ENCODE measurements at regions not wholly inside any gene's neighbourhood (a gene's known extent, or its start where the extent isn't known, plus 50 kb on each side); places are given as distances from the start of the nearest gene placed in this dataset.

DNA sequence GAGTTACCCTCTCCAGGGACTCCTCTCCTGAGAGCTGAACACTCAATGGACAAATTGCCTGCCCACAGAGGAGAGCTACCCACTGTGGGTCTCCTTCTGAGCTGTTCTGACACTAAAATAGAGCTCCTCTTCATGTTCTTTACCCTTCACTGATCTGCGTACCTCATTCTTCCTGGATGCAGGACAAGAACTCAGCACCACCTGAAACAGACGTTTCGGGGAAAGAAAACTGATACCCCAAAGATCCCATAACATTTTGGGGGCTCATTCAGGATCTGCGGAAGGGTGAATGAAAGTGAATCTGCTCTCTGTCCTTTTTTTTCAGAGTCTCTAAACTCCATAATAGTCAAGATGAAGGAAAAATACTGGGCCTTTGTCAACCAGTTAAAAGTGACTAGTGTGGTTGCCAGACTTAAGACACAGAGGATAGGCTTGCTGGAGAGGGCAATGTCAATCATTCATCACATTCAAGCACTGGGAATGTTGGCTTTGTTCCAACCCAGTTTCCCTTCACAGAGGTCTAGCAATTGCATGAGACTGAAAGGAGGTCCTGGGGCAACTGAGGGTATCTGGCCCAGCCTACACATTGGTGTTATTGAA, 136.7 kb upstream of the SLITRK6 start:
- no peak overlapping the region for H3K56ac ChIP-seq (ENCODE audit: extremely low read depth, insufficient read depth, low read length)
- no peak overlapping the region for H3K4me3 ChIP-seq (ENCODE audit: insufficient read depth, low read depth, low read length)
- peaks cover 10% of the 10 kb centered on the region for H3K9me3 ChIP-seq (ENCODE audit: control insufficient read depth, insufficient read depth, low read length)
- no peak overlapping the region for H2BK5ac ChIP-seq (ENCODE audit: low read depth, low read length, poor library complexity, severe bottlenecking)
- ChIA-PET CTCF (no interaction called here), POLR2A (ENCODE audit: unreplicated experiment) (no interaction called here)
- no peak overlapping the region for H3K4me2 ChIP-seq (ENCODE audit: low read depth, low read length)
- no peak overlapping the region for H4K8ac ChIP-seq (ENCODE audit: low read depth in 2 of 2, low read length in 2 of 2)
- H2AFZ ChIP-seq (replicated peaks; ENCODE audit: low read length, poor library complexity) = no peak overlapping the region
- no peak overlapping the region for H2BK15ac ChIP-seq (ENCODE audit: low read depth, low read length)
- H3K18ac ChIP-seq (ENCODE audit: low read depth, low read length) = no peak overlapping the region
- H3K9me1 ChIP-seq (ENCODE audit: insufficient read depth, low read length) = no peaks in the 10 kb centered on the region
- H2AK5ac ChIP-seq (ENCODE audit: low read depth, low read length) = no peak overlapping the region
- H3K79me1 ChIP-seq (ENCODE audit: low read depth in 1 of 2, low read length in 2 of 2) = no peaks in the 10 kb centered on the region
- no peak overlapping the region for H3K23ac ChIP-seq (ENCODE audit: low read depth, low read length)
- H4K5ac ChIP-seq (ENCODE audit: low read depth, low read length) = no peak overlapping the region
- ATAC-seq (ENCODE audit: low read depth) = no peak
- H4K20me1 ChIP-seq (ENCODE audit: insufficient read depth, low read length) = no peaks in the 10 kb centered on the region
- 0% methylated on average over 1 of the region's 4 CpGs; no CpG with 5 or more reads in 1 of the 2 experiments for WGBS, 2 experiments (ENCODE audit: extremely low coverage in 2 of 2, insufficient read length in 1 of 2)
- BruUV-seq (replicated peaks) = no TSS peak
- no peak overlapping the region for H2BK120ac ChIP-seq (ENCODE audit: low read depth, low read length)
- H4K91ac ChIP-seq (ENCODE audit: insufficient read depth, low read depth, low read length) = no peak overlapping the region
- no peak overlapping the region for H3K4ac ChIP-seq (ENCODE audit: low read depth, low read length)
- no peaks in the 10 kb centered on the region for H3K4me1 ChIP-seq (ENCODE audit: control insufficient read depth, insufficient read depth, low read length)
- TF ChIP-seq MXI1 (IDR thresholded peaks at IDR 0.05; ENCODE audit: borderline replicate concordance, low read depth, low read length) (no peak), NFE2L2 (IDR thresholded peaks at IDR 0.05; ENCODE audit: low read depth, low read length) (no peak), SMC3 (IDR thresholded peaks at IDR 0.05; ENCODE audit: low read depth, low read length) (no peak), MAFK (IDR thresholded peaks at IDR 0.05; ENCODE audit: low read depth, low read length) (no peak), BHLHE40 (IDR thresholded peaks at IDR 0.05; ENCODE audit: low read depth, low read length) (no peak), MAZ (IDR thresholded peaks at IDR 0.05; ENCODE audit: borderline replicate concordance, low read depth, low read length) (no peak), FOS (IDR thresholded peaks at IDR 0.05; ENCODE audit: low read depth, low read length) (no peak), RAD21 (IDR thresholded peaks at IDR 0.05; ENCODE audit: low read length) (no peak), RFX5 (IDR thresholded peaks at IDR 0.05; ENCODE audit: low read depth, low read length) (no peak), CHD1 (IDR thresholded peaks at IDR 0.05; ENCODE audit: low read depth, low read length) (no peak), RCOR1 (IDR thresholded peaks at IDR 0.05; ENCODE audit: insufficient replicate concordance, low read length) (no peak), POLR2A (IDR thresholded peaks at IDR 0.05; ENCODE audit: low read depth, low read length) (no peak)
- TF ChIP-seq, protein P1, sequence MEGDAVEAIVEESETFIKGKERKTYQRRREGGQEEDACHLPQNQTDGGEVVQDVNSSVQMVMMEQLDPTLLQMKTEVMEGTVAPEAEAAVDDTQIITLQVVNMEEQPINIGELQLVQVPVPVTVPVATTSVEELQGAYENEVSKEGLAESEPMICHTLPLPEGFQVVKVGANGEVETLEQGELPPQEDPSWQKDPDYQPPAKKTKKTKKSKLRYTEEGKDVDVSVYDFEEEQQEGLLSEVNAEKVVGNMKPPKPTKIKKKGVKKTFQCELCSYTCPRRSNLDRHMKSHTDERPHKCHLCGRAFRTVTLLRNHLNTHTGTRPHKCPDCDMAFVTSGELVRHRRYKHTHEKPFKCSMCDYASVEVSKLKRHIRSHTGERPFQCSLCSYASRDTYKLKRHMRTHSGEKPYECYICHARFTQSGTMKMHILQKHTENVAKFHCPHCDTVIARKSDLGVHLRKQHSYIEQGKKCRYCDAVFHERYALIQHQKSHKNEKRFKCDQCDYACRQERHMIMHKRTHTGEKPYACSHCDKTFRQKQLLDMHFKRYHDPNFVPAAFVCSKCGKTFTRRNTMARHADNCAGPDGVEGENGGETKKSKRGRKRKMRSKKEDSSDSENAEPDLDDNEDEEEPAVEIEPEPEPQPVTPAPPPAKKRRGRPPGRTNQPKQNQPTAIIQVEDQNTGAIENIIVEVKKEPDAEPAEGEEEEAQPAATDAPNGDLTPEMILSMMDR (conservative IDR thresholded peaks at IDR 0.05; ENCODE audit: low read depth, low read length) = no peak
- TF ChIP-seq, protein P2, sequence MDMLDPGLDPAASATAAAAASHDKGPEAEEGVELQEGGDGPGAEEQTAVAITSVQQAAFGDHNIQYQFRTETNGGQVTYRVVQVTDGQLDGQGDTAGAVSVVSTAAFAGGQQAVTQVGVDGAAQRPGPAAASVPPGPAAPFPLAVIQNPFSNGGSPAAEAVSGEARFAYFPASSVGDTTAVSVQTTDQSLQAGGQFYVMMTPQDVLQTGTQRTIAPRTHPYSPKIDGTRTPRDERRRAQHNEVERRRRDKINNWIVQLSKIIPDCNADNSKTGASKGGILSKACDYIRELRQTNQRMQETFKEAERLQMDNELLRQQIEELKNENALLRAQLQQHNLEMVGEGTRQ (IDR thresholded peaks at IDR 0.05; ENCODE audit: low read depth, low read length) = no peak
- TF ChIP-seq, protein P3, sequence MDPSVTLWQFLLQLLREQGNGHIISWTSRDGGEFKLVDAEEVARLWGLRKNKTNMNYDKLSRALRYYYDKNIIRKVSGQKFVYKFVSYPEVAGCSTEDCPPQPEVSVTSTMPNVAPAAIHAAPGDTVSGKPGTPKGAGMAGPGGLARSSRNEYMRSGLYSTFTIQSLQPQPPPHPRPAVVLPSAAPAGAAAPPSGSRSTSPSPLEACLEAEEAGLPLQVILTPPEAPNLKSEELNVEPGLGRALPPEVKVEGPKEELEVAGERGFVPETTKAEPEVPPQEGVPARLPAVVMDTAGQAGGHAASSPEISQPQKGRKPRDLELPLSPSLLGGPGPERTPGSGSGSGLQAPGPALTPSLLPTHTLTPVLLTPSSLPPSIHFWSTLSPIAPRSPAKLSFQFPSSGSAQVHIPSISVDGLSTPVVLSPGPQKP (IDR thresholded peaks at IDR 0.05; ENCODE audit: borderline replicate concordance, low read depth, low read length) = no peak
- dilution Hi-C loops (cut with HindIII; ENCODE audit: low sequenced_read_pairs, unreplicated experiment) (no loop called here), intact Hi-C loops (cut with micrococcal nuclease) (no loop called here), in situ Hi-C loops (cut with MboI; ENCODE audit: low sequenced_read_pairs) (no loop called here)
- H2AK9ac ChIP-seq (replicated peaks; ENCODE audit: low read depth, low read length, poor library complexity) = no peak overlapping the region
- DNase-seq = no peak
- no peaks in the 10 kb centered on the region for H3K36me3 ChIP-seq (ENCODE audit: control insufficient read depth, insufficient read depth, low read length)
- no peak overlapping the region for H3K9ac ChIP-seq (ENCODE audit: low read depth, low read length)
- no peak overlapping the region for H3K27ac ChIP-seq (ENCODE audit: insufficient read depth, low read length)
- H2BK20ac ChIP-seq (ENCODE audit: low read depth, low read length) = no peak overlapping the region
- H3K14ac ChIP-seq (replicated peaks; ENCODE audit: low read depth, low read length) = no peak overlapping the region
- H3K27me3 ChIP-seq (ENCODE audit: control insufficient read depth, insufficient read depth, low read length) = no peaks in the 10 kb centered on the region

All from IMR-90 (cell line).